ENCODE measurements at regions not wholly inside any gene's neighbourhood (a gene's known extent, or its start where the extent isn't known, plus 50 kb on each side); places are given as distances from the start of the nearest gene placed in this dataset.
"Not testable (repeated sequence)": the region's sequence is repeated elsewhere in the genome, so short reads cannot be mapped to it uniquely, and the experiment has no call there.

- no peak overlapping the region for H3K27ac ChIP-seq (ENCODE audit: poor library complexity, severe bottlenecking)
- no peaks in the 10 kb centered on the region for H3K9me3 ChIP-seq (ENCODE audit: severe bottlenecking)
- no peak overlapping the region for H3K4me3 ChIP-seq (ENCODE audit: severe bottlenecking)
- DNase-seq (ENCODE audit: low spot score) (no peak), ATAC-seq (ENCODE audit: low read depth) (no peak)
- H3K4me1 ChIP-seq (ENCODE audit: insufficient read depth, poor library complexity, severe bottlenecking) = no peaks in the 10 kb centered on the region
- no peak for TF ChIP-seq CTCF (IDR thresholded peaks at IDR 0.05; ENCODE audit: poor library complexity, severe bottlenecking)
- no peaks in the 10 kb centered on the region for H3K36me3 ChIP-seq (ENCODE audit: low read depth)
- peaks cover 13% of the 10 kb centered on the region for H3K27me3 ChIP-seq (ENCODE audit: insufficient read depth, poor library complexity, severe bottlenecking)
Observed at GRCh38 chr5:60026161-60026560, 132.6 kb upstream of the PDE4D start.

GRCh38 chr5:60024104-60024503 lies 130.6 kb upstream of the PDE4D start:
- DNase-seq (ENCODE audit: low spot score) (no peak), ATAC-seq (ENCODE audit: low read depth) (no peak)
- Histone ChIP-seq H3K36me3 (ENCODE audit: low read depth) (no peaks in the 10 kb centered on the region), H3K4me3 (ENCODE audit: severe bottlenecking) (no peak overlapping the region), H3K9me3 (ENCODE audit: severe bottlenecking) (no peaks in the 10 kb centered on the region), H3K4me1 (ENCODE audit: insufficient read depth, poor library complexity, severe bottlenecking) (no peaks in the 10 kb centered on the region), H3K27me3 (ENCODE audit: insufficient read depth, poor library complexity, severe bottlenecking) (peaks cover 13% of the 10 kb centered on the region), H3K27ac (ENCODE audit: poor library complexity, severe bottlenecking) (no peak overlapping the region)
- TF ChIP-seq CTCF (IDR thresholded peaks at IDR 0.05; ENCODE audit: poor library complexity, severe bottlenecking) = no peak

- TF ChIP-seq CTCF (IDR thresholded peaks at IDR 0.05; ENCODE audit: poor library complexity, severe bottlenecking) = no peak
- Histone ChIP-seq H3K4me1 (ENCODE audit: insufficient read depth, poor library complexity, severe bottlenecking) (no peaks in the 10 kb centered on the region), H3K9me3 (ENCODE audit: severe bottlenecking) (no peaks in the 10 kb centered on the region), H3K27ac (ENCODE audit: poor library complexity, severe bottlenecking) (no peak overlapping the region), H3K27me3 (ENCODE audit: insufficient read depth, poor library complexity, severe bottlenecking) (peaks cover 13% of the 10 kb centered on the region), H3K36me3 (ENCODE audit: low read depth) (no peaks in the 10 kb centered on the region), H3K4me3 (ENCODE audit: severe bottlenecking) (no peak overlapping the region)
- DNase-seq (ENCODE audit: low spot score) (no peak), ATAC-seq (ENCODE audit: low read depth) (no peak)
Observed at GRCh38 chr5:60023255-60023654, 129.7 kb upstream of the PDE4D start.

GRCh38 chr5:60020457-60020856 lies 126.9 kb upstream of the PDE4D start:
- no peak for TF ChIP-seq CTCF (IDR thresholded peaks at IDR 0.05; ENCODE audit: poor library complexity, severe bottlenecking)
- Histone ChIP-seq H3K27me3 (ENCODE audit: insufficient read depth, poor library complexity, severe bottlenecking) (peaks cover 10% of the 10 kb centered on the region), H3K4me1 (ENCODE audit: insufficient read depth, poor library complexity, severe bottlenecking) (no peaks in the 10 kb centered on the region), H3K4me3 (ENCODE audit: severe bottlenecking) (no peak overlapping the region), H3K36me3 (ENCODE audit: low read depth) (no peaks in the 10 kb centered on the region), H3K27ac (ENCODE audit: poor library complexity, severe bottlenecking) (no peak overlapping the region), H3K9me3 (ENCODE audit: severe bottlenecking) (no peaks in the 10 kb centered on the region)
- DNase-seq (ENCODE audit: low spot score) = no peak
- no peak for ATAC-seq (ENCODE audit: low read depth)

GRCh38 chr5:60018960-60019359 lies 125.4 kb upstream of the PDE4D start:
- DNase-seq (ENCODE audit: low spot score); H3K27ac ChIP-seq (ENCODE audit: poor library complexity, severe bottlenecking); H3K27me3 ChIP-seq (ENCODE audit: insufficient read depth, poor library complexity, severe bottlenecking); ATAC-seq (ENCODE audit: low read depth); H3K9me3 ChIP-seq (ENCODE audit: severe bottlenecking); H3K36me3 ChIP-seq (ENCODE audit: low read depth); H3K4me3 ChIP-seq (ENCODE audit: severe bottlenecking); H3K4me1 ChIP-seq (ENCODE audit: insufficient read depth, poor library complexity, severe bottlenecking): not testable (repeated sequence)

Measured in RWPE2 (cell line).